H7 (cell line): ENCODE measurements at regions not wholly inside any gene's neighbourhood (a gene's known extent, or its start where the extent isn't known, plus 50 kb on each side); places are given as distances from the start of the nearest gene placed in this dataset.

ENCODE experiments used
- DNase-seq: peaks from one replicate; pipeline ENCODE4 v3.0.0; 2012
- H3K27me3 ChIP-seq: 2 replicates; pipeline ENCODE4 v1.6.0; 2011; ENCODE audit warnings: mild to moderate bottlenecking, low read length; ENCODE audit not compliant: control insufficient read depth, insufficient read depth
- H3K36me3 ChIP-seq: replicated peaks from 2 replicates; pipeline ENCODE4 v1.5.1; 2011; ENCODE audit warnings: low read length; ENCODE audit not compliant: control insufficient read depth, insufficient read depth
- H3K4me3 ChIP-seq: 2 replicates; pipeline ENCODE4 v1.5.1; 2011; ENCODE audit warnings: low read depth, mild to moderate bottlenecking, control low read depth, low read length, moderate library complexity; ENCODE audit not compliant: insufficient read depth

- Histone ChIP-seq H3K4me3 (peak overlapping the region; percentile 43), H3K27me3 (peaks cover 37% of the 10 kb centered on the region), H3K36me3 (no peaks in the 10 kb centered on the region)
- DNase-seq: peak; percentile 53
Measured at GRCh38 chr18:22558945-22559385, 141.2 kb upstream of the CTAGE1 start.

GRCh38 chr18:22559414-22560274 lies 141.9 kb upstream of the CTAGE1 start:
- H3K36me3 ChIP-seq: no peaks in the 10 kb centered on the region
- peaks cover 37% of the 10 kb centered on the region for H3K27me3 ChIP-seq
- DNase-seq: peak; percentile 78
- H3K4me3 ChIP-seq: peak overlapping the region; percentile 43

GRCh38 chr18:22560275-22560610 lies 142.5 kb upstream of the CTAGE1 start:
- Histone ChIP-seq H3K36me3 (no peaks in the 10 kb centered on the region), H3K4me3 (peak overlapping the region; percentile 43), H3K27me3 (peaks cover 37% of the 10 kb centered on the region)
- no peak for DNase-seq

- DNase-seq: no peak
- Histone ChIP-seq H3K27me3 (peaks cover 37% of the 10 kb centered on the region), H3K36me3 (no peaks in the 10 kb centered on the region), H3K4me3 (no peak overlapping the region)
Measured at GRCh38 chr18:22560797-22561196, 143.1 kb upstream of the CTAGE1 start.

- peaks cover 27% of the 10 kb centered on the region for H3K27me3 ChIP-seq
- peak; percentile 61 for DNase-seq
- H3K4me3 ChIP-seq: no peak overlapping the region
- H3K36me3 ChIP-seq: no peaks in the 10 kb centered on the region
Measured at GRCh38 chr18:22563164-22563583, 145.5 kb upstream of the CTAGE1 start.

- no peak for DNase-seq
- H3K4me3 ChIP-seq: no peak overlapping the region
- no peaks in the 10 kb centered on the region for H3K36me3 ChIP-seq
- peaks cover 21% of the 10 kb centered on the region for H3K27me3 ChIP-seq
Measured at GRCh38 chr18:22564036-22564435, 146.3 kb upstream of the CTAGE1 start.

- Histone ChIP-seq H3K36me3 (no peaks in the 10 kb centered on the region), H3K27me3 (0 out of 2 replicates have a peak, but pooled peaks cover 2% of the 10 kb centered on the region), H3K4me3 (no peak overlapping the region)
- DNase-seq: no peak
Measured at GRCh38 chr18:22566703-22567420, 149.1 kb upstream of the CTAGE1 start.

GRCh38 chr18:22567794-22568193 lies 150.1 kb upstream of the CTAGE1 start:
- no peak for DNase-seq
- Histone ChIP-seq H3K4me3 (no peak overlapping the region), H3K36me3 (no peaks in the 10 kb centered on the region), H3K27me3 (0 out of 2 replicates have a peak, but pooled peaks cover 2% of the 10 kb centered on the region)

GRCh38 chr18:22570492-22570891 lies 152.8 kb upstream of the CTAGE1 start:
- H3K27me3 ChIP-seq: no peaks in the 10 kb centered on the region
- DNase-seq: no peak
- H3K4me3 ChIP-seq: no peak overlapping the region
- no peaks in the 10 kb centered on the region for H3K36me3 ChIP-seq

- H3K4me3 ChIP-seq: no peak overlapping the region
- no peaks in the 10 kb centered on the region for H3K36me3 ChIP-seq
- DNase-seq: no peak
- H3K27me3 ChIP-seq: no peaks in the 10 kb centered on the region
Measured at GRCh38 chr18:22572341-22572740, 154.6 kb upstream of the CTAGE1 start.

- H3K36me3 ChIP-seq: no peaks in the 10 kb centered on the region
- H3K4me3 ChIP-seq: no peak overlapping the region
- no peak for DNase-seq
- no peaks in the 10 kb centered on the region for H3K27me3 ChIP-seq
Measured at GRCh38 chr18:22579271-22579670, 161.6 kb upstream of the CTAGE1 start.

GRCh38 chr18:22585333-22585732 lies 167.6 kb upstream of the CTAGE1 start:
- no peak for DNase-seq
- Histone ChIP-seq H3K36me3 (no peaks in the 10 kb centered on the region), H3K27me3 (no peaks in the 10 kb centered on the region), H3K4me3 (no peak overlapping the region)

GRCh38 chr18:22585821-22586220 lies 168.1 kb upstream of the CTAGE1 start:
- Histone ChIP-seq H3K4me3 (no peak overlapping the region), H3K27me3 (no peaks in the 10 kb centered on the region), H3K36me3 (no peaks in the 10 kb centered on the region)
- no peak for DNase-seq

- H3K27me3 ChIP-seq: no peaks in the 10 kb centered on the region
- no peak for DNase-seq
- no peak overlapping the region for H3K4me3 ChIP-seq
- H3K36me3 ChIP-seq: no peaks in the 10 kb centered on the region
Measured at GRCh38 chr18:22591222-22591621, 173.5 kb upstream of the CTAGE1 start.

GRCh38 chr18:22594155-22594690 lies 176.5 kb upstream of the CTAGE1 start:
- Histone ChIP-seq H3K4me3 (no peak overlapping the region), H3K36me3 (no peaks in the 10 kb centered on the region), H3K27me3 (no peaks in the 10 kb centered on the region)
- DNase-seq: peak; percentile 27
